Sigmoid colon (tissue), 4 donors: ENCODE measurements at regions not wholly inside any gene's neighbourhood (a gene's known extent, or its start where the extent isn't known, plus 50 kb on each side); places are given as distances from the start of the nearest gene placed in this dataset.

Source experiments
- CTCF ChIP-seq, 4 experiments: fragments of 450-650 bp in 3 of 4; fragments of 200-600 bp in 1 of 4; IDR thresholded peaks; one replicate each; pipeline ENCODE4 v1.5.1; 2016 to 2019; ENCODE audit warnings: antibody characterized with exemption in 4 of 4, mild to moderate bottlenecking in 3 of 4, moderate library complexity in 2 of 4
- POLR2A ChIP-seq, 2 donors: fragments of 450-650 bp; IDR thresholded peaks; one replicate each; pipeline ENCODE4 v1.6.1; 2016; ENCODE audit warnings: antibody characterized with exemption in 2 of 2, mild to moderate bottlenecking in 2 of 2, moderate library complexity in 2 of 2
- POLR2AphosphoS5 ChIP-seq, 4 donors: sonication (generic); formaldehyde crosslinking; IDR thresholded peaks; one replicate each; pipeline ENCODE4 v1.6.1; 2017; ENCODE audit warnings: antibody characterized with exemption in 4 of 4

- TF ChIP-seq CTCF (IDR thresholded peaks at IDR 0.05) (no peak), POLR2A (IDR thresholded peaks at IDR 0.05) (no peak), POLR2AphosphoS5 (IDR thresholded peaks at IDR 0.05) (peak in 2 of 4 donors; percentile 18 to 41)
Observed at GRCh38 chr20:56860413-56860812, 231.3 kb downstream of the TFAP2C start.
